Caki2 (cell line): ENCODE measurements at regions not wholly inside any gene's neighbourhood (a gene's known extent, or its start where the extent isn't known, plus 50 kb on each side); places are given as distances from the start of the nearest gene placed in this dataset.

Experiments used
- DNase-seq: peaks from one replicate; pipeline ENCODE4 v3.0.0-alpha.2; 2015; ENCODE audit warnings: low read depth
- in situ Hi-C: cut with HindIII; loops from 2 replicates; pipeline ENCODE4 v1.10.0; 2016; ENCODE audit warnings: low sequenced_read_pairs, low pct_unique_long_range_greater_than_20kb, mixed read lengths

GRCh38 chr11:30683176-30683575 lies 97.0 kb upstream of the MPPED2 start:
- in situ Hi-C loops: no loop called here
- no peak for DNase-seq

GRCh38 chr11:30666817-30667216 lies 80.7 kb upstream of the MPPED2 start:
- in situ Hi-C loops: no loop called here
- DNase-seq: no peak

- no peak for DNase-seq
- in situ Hi-C loops: no loop called here
Observed at GRCh38 chr11:30665067-30665466, 78.9 kb upstream of the MPPED2 start.

- in situ Hi-C loops: no loop called here
- DNase-seq: no peak
Observed at GRCh38 chr11:30653606-30654005, 67.5 kb upstream of the MPPED2 start.

- in situ Hi-C loops: no loop called here
- DNase-seq: no peak
Observed at GRCh38 chr11:30652801-30653200, 66.6 kb upstream of the MPPED2 start.

GRCh38 chr11:30650266-30650665 lies 64.1 kb upstream of the MPPED2 start:
- no peak for DNase-seq

More at GRCh38 chr11:30650266-30650665, 64.1 kb upstream of the MPPED2 start:
- in situ Hi-C loops: no loop called here
